HG03520 (cell line): ENCODE measurements at regions not wholly inside any gene's neighbourhood (a gene's known extent, or its start where the extent isn't known, plus 50 kb on each side); places are given as distances from the start of the nearest gene placed in this dataset.
"Not testable (repeated sequence)": the region's sequence is repeated elsewhere in the genome, so short reads cannot be mapped to it uniquely, and the experiment has no call there.

Source experiments
- ATAC-seq: cut with Tn5 transposase; IDR thresholded peaks from one replicate; pipeline ENCODE4 v1.9.1; 2021; ENCODE audit warnings: mild to moderate bottlenecking, moderate library complexity; ENCODE audit not compliant: unreplicated experiment

DNA sequence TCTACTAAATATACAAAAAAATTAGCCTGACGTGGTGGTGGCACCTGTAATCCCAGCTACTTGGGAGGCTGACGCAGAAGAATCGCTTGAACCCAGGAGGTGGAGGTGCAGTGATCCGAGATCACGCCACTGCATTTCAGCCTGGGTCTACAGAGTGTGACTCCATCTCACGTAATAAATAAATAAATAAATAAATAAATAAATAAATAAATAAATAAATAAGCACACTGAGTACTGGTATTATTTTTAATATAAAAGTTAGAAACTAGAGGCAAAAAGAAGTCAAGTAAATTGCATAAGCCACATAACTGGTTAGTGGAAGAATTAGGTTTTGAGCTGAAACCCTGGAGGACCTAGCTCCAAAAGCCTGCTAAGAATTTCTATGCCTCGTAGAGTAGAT, 1262.7 kb upstream of the PABPC4L start:
- ATAC-seq = no peak

DNA sequence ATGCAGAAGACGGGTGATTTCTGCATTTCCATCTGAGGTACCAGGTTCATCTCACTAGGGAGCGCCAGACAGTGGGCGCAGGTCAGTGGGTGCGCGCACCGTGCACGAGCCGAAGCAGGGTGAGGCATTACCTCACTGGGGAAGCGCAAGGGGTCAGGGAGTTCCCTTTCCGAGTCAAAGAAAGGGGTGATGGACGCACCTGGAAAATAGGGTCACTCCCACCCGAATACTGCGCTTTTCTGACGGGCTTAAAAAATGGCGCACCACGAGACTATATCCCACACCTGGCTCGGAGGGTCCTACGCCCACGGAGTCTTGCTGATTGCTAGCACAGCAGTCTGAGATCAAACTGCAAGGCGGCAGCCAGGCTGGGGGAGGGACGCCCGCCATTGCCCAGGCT, 1246.0 kb upstream of the PABPC4L start:
- not testable (repeated sequence) for ATAC-seq

DNA sequence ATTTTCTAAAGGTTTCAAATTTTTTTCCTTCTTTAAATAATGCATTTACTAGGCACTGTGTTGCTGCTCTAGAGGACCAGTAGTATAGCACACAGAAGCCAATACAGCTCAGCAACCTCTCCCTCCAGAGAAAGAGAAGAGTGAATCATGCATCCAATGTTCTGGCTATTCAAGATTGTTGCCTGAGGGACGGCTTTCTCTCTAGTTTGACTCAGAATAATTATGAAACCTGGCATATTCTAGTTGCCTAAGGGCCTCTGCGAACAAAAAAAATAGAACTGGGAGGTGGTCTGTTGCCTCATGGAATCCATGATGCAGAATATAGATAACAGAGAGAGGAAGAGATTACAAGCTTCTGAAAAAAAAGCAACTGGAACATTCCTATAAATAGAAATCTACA, 1233.3 kb upstream of the PABPC4L start:
- no peak for ATAC-seq

DNA sequence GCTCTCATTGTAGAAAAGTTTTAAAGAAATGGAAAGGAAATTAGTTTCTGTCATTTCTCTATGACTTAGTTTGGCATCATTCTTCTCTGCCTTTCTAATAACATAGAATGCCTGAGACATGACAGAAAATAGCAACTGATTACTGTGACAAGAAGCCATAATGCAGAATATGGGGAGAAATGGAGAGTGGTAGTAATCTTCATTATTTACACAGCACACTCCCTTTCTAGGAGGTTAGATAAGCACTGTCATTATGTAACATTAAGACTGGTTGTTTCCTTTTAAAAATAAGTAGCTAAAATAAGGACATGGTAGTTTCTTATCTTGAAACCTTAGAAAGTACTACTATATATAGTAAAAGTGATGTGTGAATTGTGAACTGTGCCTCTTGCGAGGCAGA, 1227.9 kb upstream of the PABPC4L start:
- no peak for ATAC-seq

- no peak for ATAC-seq
These were observed 1216.8 kb upstream of the PABPC4L start for GRCh38 chr4:135418353-135418752.

DNA sequence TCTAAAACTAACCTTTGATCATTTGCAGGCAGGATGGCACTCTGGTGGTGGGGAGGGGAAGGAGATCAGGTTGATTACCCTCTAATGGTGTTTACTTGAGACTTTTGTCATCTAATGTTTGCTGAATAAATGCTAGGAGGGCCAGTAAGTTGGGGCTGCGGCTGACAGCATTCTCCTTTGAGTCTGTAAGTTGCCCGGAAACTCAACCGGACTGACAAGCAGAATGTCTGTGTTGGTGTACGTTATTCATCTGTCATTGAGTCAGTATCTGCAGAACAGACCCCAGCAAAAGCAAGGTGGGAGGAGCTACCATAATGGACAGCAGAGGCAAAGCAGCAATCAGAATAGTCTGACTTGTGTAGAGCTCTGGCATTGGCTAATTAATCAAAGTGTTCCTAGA, 1210.6 kb upstream of the PABPC4L start:
- no peak for ATAC-seq

- no peak for ATAC-seq
These were observed 1209.7 kb upstream of the PABPC4L start for GRCh38 chr4:135411251-135411650.

DNA sequence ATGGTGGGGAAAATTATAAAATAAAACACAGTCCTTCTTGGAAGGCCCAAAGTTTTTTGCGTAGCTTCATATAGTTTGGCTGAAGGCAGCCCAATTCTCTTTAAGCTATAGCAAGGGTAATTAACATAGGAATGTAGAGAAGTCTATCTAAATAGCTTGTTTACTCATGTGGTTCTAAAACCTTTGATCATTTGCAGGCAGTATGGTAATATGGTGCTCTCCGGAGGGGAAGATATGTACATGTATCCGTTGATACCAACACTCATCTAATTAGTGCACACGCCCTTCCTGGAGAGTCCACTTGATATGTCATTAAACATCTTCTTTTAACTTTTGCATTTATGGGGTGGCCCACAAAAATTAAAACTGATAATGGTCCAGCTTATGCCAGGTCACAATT, 1207.7 kb upstream of the PABPC4L start:
- not testable (repeated sequence) for ATAC-seq

DNA sequence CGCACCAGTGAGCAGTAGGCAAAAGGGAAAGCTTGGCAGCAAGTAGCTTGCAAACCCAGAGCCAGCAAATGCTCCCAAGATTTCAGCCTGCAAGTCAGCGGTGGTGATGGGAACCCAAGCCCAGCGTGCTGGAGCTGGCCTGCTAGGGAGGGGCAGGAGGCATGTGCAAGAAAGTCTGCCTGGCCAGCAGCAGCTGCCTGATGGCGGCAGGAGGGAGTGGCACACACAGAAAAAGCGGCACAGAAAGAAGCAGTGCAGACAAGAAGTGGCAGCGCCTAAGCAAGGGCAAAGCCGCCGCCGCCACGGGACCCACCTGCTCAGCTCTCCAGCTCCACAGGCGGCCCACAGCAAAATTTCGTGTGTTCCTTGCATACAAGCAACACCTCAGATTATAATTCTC, 1206.5 kb upstream of the PABPC4L start:
- no peak for ATAC-seq

DNA sequence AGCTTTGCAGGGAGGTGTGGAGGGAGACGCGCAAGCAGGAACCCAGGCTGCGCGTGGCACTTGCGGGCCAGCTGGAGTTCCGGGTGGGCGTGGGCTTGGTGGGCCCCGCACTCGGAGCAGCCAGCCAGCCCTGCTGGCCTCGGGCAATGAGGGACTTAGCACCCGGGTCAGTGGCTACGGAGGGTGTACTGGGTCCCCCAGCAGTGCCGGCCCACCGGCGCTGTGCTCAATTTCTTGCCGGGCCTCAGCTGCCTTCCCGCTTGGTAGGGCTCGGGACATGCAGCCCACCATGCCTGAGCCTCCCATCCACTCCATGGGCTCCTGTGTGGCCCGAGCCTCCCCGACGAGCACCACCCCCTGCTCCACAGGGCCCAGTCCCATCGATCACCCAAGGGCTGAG, 1205.0 kb upstream of the PABPC4L start:
- ATAC-seq = not testable (repeated sequence)

DNA sequence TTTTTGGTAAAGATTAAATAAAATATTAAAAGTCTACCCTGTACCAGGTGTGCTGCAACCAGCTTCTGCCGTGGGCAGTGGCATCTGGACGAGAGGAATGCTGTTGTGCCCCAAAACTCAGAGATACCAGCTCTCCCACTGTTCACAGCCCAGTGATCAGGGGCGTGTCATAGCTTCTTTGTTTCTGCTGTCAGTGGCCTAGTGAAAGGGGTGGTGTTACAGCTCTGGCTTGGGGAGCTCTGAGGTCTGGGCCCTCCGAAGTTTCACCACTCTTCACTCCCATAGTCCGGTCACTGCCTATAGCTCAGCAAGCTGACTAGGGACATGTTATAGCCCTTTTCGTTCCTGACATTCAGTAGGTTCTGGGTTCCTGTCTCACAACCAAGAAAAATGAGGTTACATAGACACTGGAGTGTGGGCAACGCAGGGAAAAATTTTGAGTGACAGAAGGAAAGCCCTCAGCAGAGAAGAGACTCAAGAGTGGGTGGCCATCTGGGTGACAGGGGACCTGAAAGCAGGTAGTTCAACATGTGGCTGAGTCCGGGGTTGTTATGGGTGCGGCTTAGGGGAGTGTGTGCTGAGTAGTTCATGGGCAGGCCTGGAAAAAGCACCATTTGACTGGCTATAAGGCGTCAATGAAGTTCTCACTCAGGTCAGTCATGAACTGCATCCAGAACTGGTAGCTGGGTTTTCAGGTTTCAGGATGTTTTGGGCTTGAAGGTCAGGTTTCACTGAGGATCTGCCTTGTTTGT, 1184.4 kb upstream of the PABPC4L start:
- no peak for ATAC-seq

DNA sequence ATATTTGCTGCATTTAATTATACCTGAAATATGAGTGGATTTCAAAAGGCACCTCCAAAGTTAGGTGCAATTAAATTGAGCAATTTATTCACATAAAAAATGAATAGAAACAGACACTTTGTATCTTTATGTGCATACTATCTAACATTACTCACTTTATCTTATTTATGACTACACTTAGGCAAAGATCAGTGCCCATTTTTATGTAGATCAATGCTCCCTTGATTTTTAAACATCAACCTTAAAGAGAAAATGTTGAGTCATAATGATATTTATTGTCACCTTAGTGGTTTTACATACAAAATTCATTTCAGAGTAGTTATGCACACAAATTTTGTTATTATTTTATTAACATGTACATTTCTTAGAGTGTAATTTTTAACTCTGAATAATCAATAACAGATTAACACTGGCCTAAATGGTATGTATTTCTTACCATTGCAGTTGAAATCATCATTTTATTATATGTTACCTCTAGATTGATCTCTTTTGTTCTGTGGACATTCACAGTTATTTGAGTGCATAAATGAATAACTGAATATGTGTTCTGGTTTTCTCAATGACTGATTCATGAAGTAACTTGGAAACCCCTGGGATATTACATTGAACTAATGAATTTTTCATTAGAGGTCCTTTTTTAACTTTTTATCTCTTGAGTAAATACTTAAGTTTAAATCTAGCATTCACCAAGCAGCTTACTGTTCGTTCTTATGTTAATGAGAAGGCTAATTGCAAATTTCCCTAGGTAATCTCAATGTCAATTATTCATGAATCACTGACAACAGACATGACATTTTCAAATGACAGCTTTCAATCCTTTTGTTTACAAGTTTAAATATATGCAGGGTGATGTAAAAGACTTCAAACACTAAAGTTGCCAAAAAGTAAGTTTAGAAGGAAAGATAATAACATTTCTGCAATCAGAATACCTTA, 1182.0 kb upstream of the PABPC4L start:
- ATAC-seq = no peak

DNA sequence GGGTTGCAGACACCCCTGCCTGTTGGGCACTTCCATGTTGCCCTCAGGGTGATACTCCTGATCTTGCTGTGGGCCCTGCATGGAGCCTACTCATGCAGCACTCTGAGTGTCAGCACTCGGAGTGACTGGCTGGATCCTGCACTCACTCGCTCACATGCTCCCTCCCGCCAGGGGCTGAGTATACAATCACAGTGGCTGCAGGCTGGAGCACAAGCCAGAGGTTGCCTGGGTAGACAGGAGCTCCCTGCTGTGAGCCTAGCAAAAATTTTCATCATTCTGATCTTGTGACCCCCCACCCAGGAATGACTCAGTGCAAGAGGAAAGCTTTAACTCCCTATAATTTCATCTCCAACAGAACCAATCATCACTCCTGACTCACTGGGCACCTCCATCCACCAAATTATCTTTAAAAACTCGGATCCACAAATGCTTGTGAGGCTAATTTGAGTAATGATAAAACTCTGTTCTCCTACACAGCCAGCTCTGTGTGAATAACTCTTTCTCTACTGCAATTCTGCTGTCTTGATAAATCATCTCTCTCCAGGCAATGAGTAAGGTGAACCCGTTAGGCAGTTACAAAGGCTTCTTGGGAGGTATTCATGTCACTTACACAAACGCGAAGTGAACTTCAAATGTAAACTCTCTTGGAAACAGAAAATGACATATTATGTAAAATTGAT, 1180.8 kb upstream of the PABPC4L start:
- no peak for ATAC-seq

DNA sequence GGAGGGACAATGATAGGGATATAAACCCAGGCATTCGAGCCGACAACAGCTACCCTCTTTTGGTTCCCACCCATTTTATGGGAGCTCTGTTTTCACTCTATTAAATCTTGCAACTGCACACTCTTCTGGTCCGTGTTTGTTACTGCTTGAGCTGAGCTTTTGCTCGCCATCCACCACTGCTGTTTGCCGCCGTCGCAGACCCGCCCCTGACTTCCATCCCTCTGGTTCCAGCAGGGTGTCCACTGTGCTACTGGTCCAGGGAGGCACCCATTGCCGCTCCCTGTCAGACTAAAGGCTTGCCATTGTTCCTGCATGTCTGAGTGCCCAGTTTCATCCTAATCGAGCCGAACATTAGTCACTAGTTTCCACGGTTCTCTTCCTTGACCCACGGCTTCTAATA, 1170.5 kb upstream of the PABPC4L start:
- ATAC-seq = no peak

DNA sequence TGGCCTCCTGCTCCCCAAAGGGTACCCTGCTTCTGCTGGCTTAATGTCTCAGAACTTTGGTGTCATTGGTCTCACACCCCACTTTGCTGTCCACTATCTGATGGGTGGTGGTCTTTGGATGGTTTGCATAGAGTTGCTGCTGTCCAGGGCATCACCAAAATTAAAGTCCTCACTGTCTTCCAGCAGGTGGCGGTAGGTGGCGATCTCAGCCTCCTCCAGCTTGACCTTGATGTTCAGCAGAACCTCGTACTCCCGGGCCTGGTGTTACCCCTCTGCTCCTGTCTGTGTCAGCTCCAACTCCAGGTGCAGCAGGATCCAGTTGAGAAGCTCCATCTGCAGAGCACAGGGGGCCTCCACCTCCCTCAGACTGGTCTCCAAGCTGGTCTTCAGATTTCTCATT, 1169.5 kb upstream of the PABPC4L start:
- ATAC-seq = no peak

DNA sequence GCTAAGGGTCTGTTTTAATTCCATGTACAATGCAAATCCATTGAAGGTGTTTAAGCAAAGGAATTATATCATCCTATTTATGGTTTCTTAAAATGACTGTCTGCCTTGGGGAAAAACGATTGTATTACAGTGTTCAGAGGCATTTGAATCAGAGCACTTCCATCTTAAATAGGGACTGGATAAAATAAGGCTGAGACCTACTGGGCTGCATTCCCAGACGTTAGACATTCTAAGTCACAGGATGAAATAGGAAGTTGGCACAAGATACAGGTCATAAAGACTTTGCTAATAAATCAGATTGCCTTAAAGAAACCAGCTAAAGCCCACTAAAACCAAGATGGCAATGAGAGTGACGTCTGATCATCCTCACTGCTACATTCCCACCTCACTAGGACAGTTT, 1167.2 kb upstream of the PABPC4L start:
- no peak for ATAC-seq

- ATAC-seq = no peak
These were observed 1163.5 kb upstream of the PABPC4L start for GRCh38 chr4:135365065-135365464.

DNA sequence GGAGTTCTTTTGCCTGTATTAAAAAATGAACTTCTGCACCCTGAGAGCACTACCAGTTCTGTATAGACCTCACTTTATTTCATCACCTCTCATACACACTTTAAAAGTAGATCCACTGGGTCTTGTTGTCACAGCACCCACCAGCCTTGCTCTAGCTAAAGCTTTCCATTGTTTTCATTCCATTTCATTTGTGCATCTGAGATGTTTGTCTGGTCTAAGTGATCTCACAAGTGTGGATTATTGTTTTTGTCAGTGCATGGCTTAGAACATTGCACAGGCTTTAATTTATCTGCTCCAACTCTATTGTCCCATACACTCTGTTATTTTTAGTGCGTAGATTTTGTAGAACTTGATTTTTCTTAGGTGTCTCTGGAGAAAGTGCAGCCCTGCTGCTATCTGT, 1157.5 kb upstream of the PABPC4L start:
- no peak for ATAC-seq

- no peak for ATAC-seq
These were observed 1155.5 kb upstream of the PABPC4L start for GRCh38 chr4:135357091-135357490.

GRCh38 chr4:135354876-135355275, 1153.3 kb upstream of the PABPC4L start:
- no peak for ATAC-seq

DNA sequence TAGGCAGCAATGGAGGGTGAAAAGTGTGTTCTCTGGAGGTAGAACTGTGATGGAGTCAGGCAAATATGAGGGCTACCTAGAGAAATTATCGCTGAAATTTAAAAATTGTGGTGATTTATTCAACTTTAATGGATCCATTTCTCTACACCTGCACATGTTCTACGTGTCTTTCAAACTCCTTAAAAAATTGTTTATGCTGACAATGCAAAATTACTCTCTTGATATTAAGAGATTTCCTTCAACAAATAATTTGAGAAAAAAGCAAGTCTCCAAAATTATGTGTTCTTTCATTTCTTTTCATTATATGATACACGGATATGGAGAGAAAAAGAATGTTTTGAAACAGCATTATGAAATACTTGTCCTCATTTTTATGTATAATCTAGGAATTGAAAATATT, 1151.4 kb upstream of the PABPC4L start:
- no peak for ATAC-seq

- ATAC-seq = no peak
These were observed 1142.9 kb upstream of the PABPC4L start for GRCh38 chr4:135344492-135344891.
